ENCODE measurements at regions not wholly inside any gene's neighbourhood (a gene's known extent, or its start where the extent isn't known, plus 50 kb on each side); places are given as distances from the start of the nearest gene placed in this dataset.

GRCh38 chr9:82404196-82404870 is 415.8 kb downstream of the SPATA31D1 start:
- TF ChIP-seq CTCF (IDR thresholded peaks at IDR 0.05; ENCODE audit: extremely low read depth, insufficient read depth, missing control alignments), result no peak
- no peak for DNase-seq (ENCODE audit: low spot score)
- in situ Hi-C loops (cut with MboI; ENCODE audit: low pct_unique_long_range_greater_than_20kb, low sequenced_read_pairs, unreplicated experiment), result no loop called here

GRCh38 chr9:82404881-82405280 is 416.3 kb downstream of the SPATA31D1 start:
- DNase-seq (ENCODE audit: low spot score), result no peak
- TF ChIP-seq CTCF (IDR thresholded peaks at IDR 0.05; ENCODE audit: extremely low read depth, insufficient read depth, missing control alignments), result no peak
- in situ Hi-C loops (cut with MboI; ENCODE audit: low pct_unique_long_range_greater_than_20kb, low sequenced_read_pairs, unreplicated experiment), result no loop called here

GRCh38 chr9:82406456-82407085 is 418.0 kb downstream of the SPATA31D1 start:
- no peak for TF ChIP-seq CTCF (IDR thresholded peaks at IDR 0.05; ENCODE audit: extremely low read depth, insufficient read depth, missing control alignments)
- no peak for DNase-seq (ENCODE audit: low spot score)
- in situ Hi-C loops (cut with MboI; ENCODE audit: low pct_unique_long_range_greater_than_20kb, low sequenced_read_pairs, unreplicated experiment), result no loop called here

GRCh38 chr9:82410306-82410705 is 421.7 kb downstream of the SPATA31D1 start:
- TF ChIP-seq CTCF (IDR thresholded peaks at IDR 0.05; ENCODE audit: extremely low read depth, insufficient read depth, missing control alignments), result no peak
- in situ Hi-C loops (cut with MboI; ENCODE audit: low pct_unique_long_range_greater_than_20kb, low sequenced_read_pairs, unreplicated experiment), result no loop called here

GRCh38 chr9:82410866-82411265 is 422.3 kb downstream of the SPATA31D1 start:
- in situ Hi-C loops (cut with MboI; ENCODE audit: low pct_unique_long_range_greater_than_20kb, low sequenced_read_pairs, unreplicated experiment), result no loop called here
- TF ChIP-seq CTCF (IDR thresholded peaks at IDR 0.05; ENCODE audit: extremely low read depth, insufficient read depth, missing control alignments), result no peak
- DNase-seq (ENCODE audit: low spot score), result no peak

More at GRCh38 chr9:82410306-82410705, 421.7 kb downstream of the SPATA31D1 start:
- no peak for DNase-seq (ENCODE audit: low spot score)

GRCh38 chr9:82412586-82413305 is 424.2 kb downstream of the SPATA31D1 start:
- in situ Hi-C loops (cut with MboI; ENCODE audit: low pct_unique_long_range_greater_than_20kb, low sequenced_read_pairs, unreplicated experiment), result no loop called here
- no peak for TF ChIP-seq CTCF (IDR thresholded peaks at IDR 0.05; ENCODE audit: extremely low read depth, insufficient read depth, missing control alignments)
- no peak for DNase-seq (ENCODE audit: low spot score)

Measured in GM13977 (cell line).